Natural killer cell (primary cell): ENCODE measurements at regions not wholly inside any gene's neighbourhood (a gene's known extent, or its start where the extent isn't known, plus 50 kb on each side); places are given as distances from the start of the nearest gene placed in this dataset.

ENCODE experiments used
- ATAC-seq, 3 donors: fragments of 150-1000 bp in 2 of 3; fragments of 200-7000 bp in 1 of 3; cut with Tn5 transposase; 1 replicate in 1 of 3; 2 replicates in 2 of 3; pipeline ENCODE4 v1.10.0; 2021; ENCODE audit warnings: mild to moderate bottlenecking in 2 of 3, moderate library complexity in 2 of 3
- DNase-seq, 2 donors: peaks; one replicate each; pipeline versions ENCODE4 v3.0.0 to v3.0.0-alpha.2; 2013 to 2021; ENCODE audit warnings: mixed read lengths in 1 of 2
- H3K27ac ChIP-seq: one replicate; pipeline ENCODE4 v1.5.1; 2013; ENCODE audit warnings: mild to moderate bottlenecking, low read length
- H3K27me3 ChIP-seq: one replicate; pipeline ENCODE4 v1.6.1; 2013; ENCODE audit warnings: low read length; ENCODE audit not compliant: control insufficient read depth, insufficient read depth
- H3K36me3 ChIP-seq: one replicate; pipeline ENCODE4 v1.6.1; 2013; ENCODE audit warnings: low read length; ENCODE audit not compliant: control insufficient read depth, insufficient read depth
- H3K4me1 ChIP-seq: one replicate; pipeline ENCODE4 v1.6.1; 2013; ENCODE audit warnings: low read length; ENCODE audit not compliant: control insufficient read depth, insufficient read depth
- H3K4me3 ChIP-seq: one replicate; pipeline ENCODE4 v1.5.1; 2013; ENCODE audit warnings: low read length
- H3K9me3 ChIP-seq: one replicate; pipeline ENCODE4 v1.6.1; 2013; ENCODE audit warnings: low read length; ENCODE audit not compliant: control insufficient read depth, insufficient read depth
- H3K27ac Mint-ChIP-seq, 2 donors: one replicate each; pipeline ENCODE4 v1.8.0; 2022; ENCODE audit warnings: mild to moderate bottlenecking in 2 of 2, mixed read lengths in 2 of 2, moderate library complexity in 1 of 2
- H3K27me3 Mint-ChIP-seq, 2 donors: one replicate each; pipeline ENCODE4 v1.8.0; 2022; ENCODE audit warnings: low read depth in 2 of 2, mixed read lengths in 2 of 2
- H3K36me3 Mint-ChIP-seq: one replicate; pipeline ENCODE4 v1.8.0; 2022; ENCODE audit warnings: mixed read lengths
- H3K4me1 Mint-ChIP-seq, 2 donors: one replicate each; pipeline ENCODE4 v1.8.0; 2022; ENCODE audit warnings: mixed read lengths in 2 of 2
- H3K4me3 Mint-ChIP-seq: one replicate; pipeline ENCODE4 v1.8.0; 2022; ENCODE audit warnings: mild to moderate bottlenecking, moderate library complexity, mixed read lengths
- H3K9me3 Mint-ChIP-seq, 2 donors: one replicate each; pipeline ENCODE4 v1.8.0; 2022; ENCODE audit warnings: mixed read lengths in 2 of 2
- CTCF ChIP-seq: fragments of 200-600 bp; IDR thresholded peaks from one replicate; pipeline ENCODE4 v1.8.0; 2022; ENCODE audit warnings: antibody characterized with exemption
- WGBS: methylation state at CpG from one replicate; pipeline ENCODE4 v1.1.7; 2013; ENCODE audit warnings: missing lambda C conversion rate; ENCODE audit not compliant: insufficient coverage; 5-methylcytosine and 5-hydroxymethylcytosine counted together
- intact Hi-C: fragments of 100-400 bp; cut with micrococcal nuclease; formaldehyde crosslinking; loops from one replicate; pipeline ENCODE4 v1.14.2; 2022

GRCh38 chr5:67730917-67731474, 484.6 kb upstream of the PIK3R1 start:
- H3K27me3 Mint-ChIP-seq: peaks cover 17 to 30% of the 10 kb centered on the region in 2 donors
- H3K4me3 Mint-ChIP-seq: no peak overlapping the region
- H3K4me1 Mint-ChIP-seq: peaks cover 0 to 10% of the 10 kb centered on the region in 2 donors
- Histone ChIP-seq H3K36me3 (no peaks in the 10 kb centered on the region), H3K27ac (no peak overlapping the region), H3K4me3 (no peak overlapping the region), H3K27me3 (no peaks in the 10 kb centered on the region), H3K9me3 (no peaks in the 10 kb centered on the region), H3K4me1 (no peaks in the 10 kb centered on the region)
- H3K27ac Mint-ChIP-seq: no peak overlapping the region
- TF ChIP-seq CTCF: no peak
- H3K9me3 Mint-ChIP-seq: no peaks in the 10 kb centered on the region
- intact Hi-C loops: no loop called here
- WGBS: 94% methylated on average over 1 of the region's 1 CpG
- DNase-seq (no peak), ATAC-seq (no peak)
- no peaks in the 10 kb centered on the region for H3K36me3 Mint-ChIP-seq

- Histone ChIP-seq H3K36me3 (no peaks in the 10 kb centered on the region), H3K27ac (no peak overlapping the region), H3K4me1 (no peaks in the 10 kb centered on the region), H3K27me3 (no peaks in the 10 kb centered on the region), H3K4me3 (no peak overlapping the region), H3K9me3 (no peaks in the 10 kb centered on the region)
- no peaks in the 10 kb centered on the region for H3K9me3 Mint-ChIP-seq
- no peak for ATAC-seq
- intact Hi-C loops: no loop called here
- peaks cover 0 to 5% of the 10 kb centered on the region in 2 donors for H3K4me1 Mint-ChIP-seq
- H3K4me3 Mint-ChIP-seq: no peak overlapping the region
- WGBS: 75% methylated on average over 3 of the region's 3 CpGs
- H3K27me3 Mint-ChIP-seq: peaks cover 16 to 18% of the 10 kb centered on the region in 2 donors
- no peak overlapping the region for H3K27ac Mint-ChIP-seq
- no peaks in the 10 kb centered on the region for H3K36me3 Mint-ChIP-seq
- no peak for DNase-seq
- no peak for TF ChIP-seq CTCF
Measured at GRCh38 chr5:67728326-67728890, 487.1 kb upstream of the PIK3R1 start.

- Mint-ChIP-seq H3K4me1 (no peaks in the 10 kb centered on the region), H3K27me3 (peaks cover 6 to 9% of the 10 kb centered on the region in 2 donors), H3K27ac (no peak overlapping the region), H3K36me3 (no peaks in the 10 kb centered on the region), H3K9me3 (no peaks in the 10 kb centered on the region), H3K4me3 (no peak overlapping the region)
- H3K4me1 ChIP-seq: no peaks in the 10 kb centered on the region
- H3K9me3 ChIP-seq: no peaks in the 10 kb centered on the region
- no peaks in the 10 kb centered on the region for H3K36me3 ChIP-seq
- ATAC-seq (no peak), DNase-seq (no peak)
- 88% methylated on average over 1 of the region's 1 CpG for WGBS
- TF ChIP-seq CTCF: no peak
- no peaks in the 10 kb centered on the region for H3K27me3 ChIP-seq
- intact Hi-C loops: no loop called here
- H3K27ac ChIP-seq: no peak overlapping the region
- no peak overlapping the region for H3K4me3 ChIP-seq
Measured at GRCh38 chr5:67725604-67726003, 490.0 kb upstream of the PIK3R1 start.
